NAMALWA (cell line): ENCODE measurements at regions not wholly inside any gene's neighbourhood (a gene's known extent, or its start where the extent isn't known, plus 50 kb on each side); places are given as distances from the start of the nearest gene placed in this dataset.
A peak's percentile ranks its signal among the peaks of the same experiment; 100 is the strongest.

Experiments
- DNase-seq: peaks from one replicate; pipeline ENCODE4 v3.0.0-alpha.2; 2015; ENCODE audit warnings: low spot score

- DNase-seq, result no peak
These were observed 186.7 kb upstream of the VGLL2 start for GRCh38 chr6:117078624-117079023.

GRCh38 chr6:117079951-117080350 is 185.4 kb upstream of the VGLL2 start:
- DNase-seq, result no peak

GRCh38 chr6:117089604-117090003 is 175.8 kb upstream of the VGLL2 start:
- DNase-seq, result no peak

- no peak for DNase-seq
These were observed 155.2 kb upstream of the VGLL2 start for GRCh38 chr6:117110146-117110545.

GRCh38 chr6:117110737-117111136 is 154.6 kb upstream of the VGLL2 start:
- DNase-seq, result no peak

- no peak for DNase-seq
These were observed 147.7 kb upstream of the VGLL2 start for GRCh38 chr6:117117652-117118051.

- no peak for DNase-seq
These were observed 146.9 kb upstream of the VGLL2 start for GRCh38 chr6:117118490-117118889.

GRCh38 chr6:117126213-117126612 is 139.1 kb upstream of the VGLL2 start:
- DNase-seq, result no peak

GRCh38 chr6:117128052-117128451 is 137.3 kb upstream of the VGLL2 start:
- DNase-seq, result no peak

- DNase-seq, result no peak
These were observed 135.2 kb upstream of the VGLL2 start for GRCh38 chr6:117130125-117130524.

- DNase-seq, result no peak
These were observed 128.7 kb upstream of the VGLL2 start for GRCh38 chr6:117136702-117137101.

GRCh38 chr6:117137711-117138110 is 127.6 kb upstream of the VGLL2 start:
- no peak for DNase-seq

GRCh38 chr6:117138425-117138824 is 126.9 kb upstream of the VGLL2 start:
- no peak for DNase-seq

- DNase-seq, result no peak
These were observed 126.4 kb upstream of the VGLL2 start for GRCh38 chr6:117138920-117139319.

GRCh38 chr6:117142142-117142541 is 123.2 kb upstream of the VGLL2 start:
- no peak for DNase-seq

- DNase-seq, result no peak
These were observed 122.4 kb upstream of the VGLL2 start for GRCh38 chr6:117142995-117143394.

- DNase-seq, result no peak
These were observed 121.7 kb upstream of the VGLL2 start for GRCh38 chr6:117143647-117144046.

- no peak for DNase-seq
These were observed 119.4 kb upstream of the VGLL2 start for GRCh38 chr6:117145940-117146339.

GRCh38 chr6:117149324-117149723 is 116.0 kb upstream of the VGLL2 start:
- DNase-seq, result no peak

GRCh38 chr6:117156741-117157140 is 108.6 kb upstream of the VGLL2 start:
- DNase-seq, result no peak

GRCh38 chr6:117157448-117157847 is 107.9 kb upstream of the VGLL2 start:
- no peak for DNase-seq

- DNase-seq, result no peak
These were observed 99.4 kb upstream of the VGLL2 start for GRCh38 chr6:117165911-117166499.

GRCh38 chr6:117167520-117168271 is 97.7 kb upstream of the VGLL2 start:
- peak; percentile 4 for DNase-seq
